GM21529 (cell line): ENCODE measurements at regions not wholly inside any gene's neighbourhood (a gene's known extent, or its start where the extent isn't known, plus 50 kb on each side); places are given as distances from the start of the nearest gene placed in this dataset.

Source experiments
- ATAC-seq: cut with Tn5 transposase; IDR thresholded peaks from one replicate; pipeline ENCODE4 v1.9.1; 2021; ENCODE audit not compliant: unreplicated experiment

GRCh38 chr10:78624791-78625190 lies 444.0 kb upstream of the ZMIZ1 start:
- ATAC-seq = no peak

GRCh38 chr10:78626471-78626870 lies 442.3 kb upstream of the ZMIZ1 start:
- no peak for ATAC-seq

GRCh38 chr10:78627254-78627795 lies 441.4 kb upstream of the ZMIZ1 start:
- no peak for ATAC-seq

- ATAC-seq = no peak
These were observed 439.8 kb upstream of the ZMIZ1 start for GRCh38 chr10:78628976-78629375.

GRCh38 chr10:78629773-78630172 lies 439.0 kb upstream of the ZMIZ1 start:
- ATAC-seq = no peak

- ATAC-seq = peak; percentile 48
These were observed 437.6 kb upstream of the ZMIZ1 start for GRCh38 chr10:78630944-78631838.

- ATAC-seq = peak; percentile 61
These were observed 434.4 kb upstream of the ZMIZ1 start for GRCh38 chr10:78634389-78634815.

- ATAC-seq = no peak
These were observed 433.9 kb upstream of the ZMIZ1 start for GRCh38 chr10:78634835-78635234.

GRCh38 chr10:78639629-78640028 lies 429.1 kb upstream of the ZMIZ1 start:
- ATAC-seq = no peak

GRCh38 chr10:78640796-78641636 lies 427.8 kb upstream of the ZMIZ1 start:
- no peak for ATAC-seq

- ATAC-seq = no peak
These were observed 427.1 kb upstream of the ZMIZ1 start for GRCh38 chr10:78641693-78642092.

GRCh38 chr10:78642269-78642816 lies 426.4 kb upstream of the ZMIZ1 start:
- ATAC-seq = no peak

- no peak for ATAC-seq
These were observed 425.3 kb upstream of the ZMIZ1 start for GRCh38 chr10:78643513-78643912.

- no peak for ATAC-seq
These were observed 424.2 kb upstream of the ZMIZ1 start for GRCh38 chr10:78644550-78644949.

GRCh38 chr10:78645169-78645686 lies 423.5 kb upstream of the ZMIZ1 start:
- no peak for ATAC-seq

GRCh38 chr10:78645975-78646374 lies 422.8 kb upstream of the ZMIZ1 start:
- ATAC-seq = no peak

- no peak for ATAC-seq
These were observed 420.4 kb upstream of the ZMIZ1 start for GRCh38 chr10:78648256-78648860.

- no peak for ATAC-seq
These were observed 419.3 kb upstream of the ZMIZ1 start for GRCh38 chr10:78649429-78649828.

GRCh38 chr10:78650122-78650521 lies 418.6 kb upstream of the ZMIZ1 start:
- ATAC-seq = no peak

GRCh38 chr10:78651287-78651686 lies 417.5 kb upstream of the ZMIZ1 start:
- no peak for ATAC-seq

- ATAC-seq = no peak
These were observed 415.2 kb upstream of the ZMIZ1 start for GRCh38 chr10:78653555-78653954.
